NAMALWA (cell line): ENCODE measurements at regions not wholly inside any gene's neighbourhood (a gene's known extent, or its start where the extent isn't known, plus 50 kb on each side); places are given as distances from the start of the nearest gene placed in this dataset.

Experiments used
- DNase-seq: peaks from one replicate; pipeline ENCODE4 v3.0.0-alpha.2; 2015; ENCODE audit warnings: low spot score

GRCh38 chr6:87851674-87852299 lies 149.8 kb upstream of the AKIRIN2 start:
- DNase-seq: no peak

GRCh38 chr6:87848616-87849015 lies 146.6 kb upstream of the AKIRIN2 start:
- DNase-seq: no peak

- no peak for DNase-seq
Observed at GRCh38 chr6:87847830-87848210, 145.8 kb upstream of the AKIRIN2 start.

GRCh38 chr6:87847135-87847829 lies 145.2 kb upstream of the AKIRIN2 start:
- DNase-seq: no peak

GRCh38 chr6:87846434-87846833 lies 144.4 kb upstream of the AKIRIN2 start:
- DNase-seq: no peak

- no peak for DNase-seq
Observed at GRCh38 chr6:87840324-87840723, 138.3 kb upstream of the AKIRIN2 start.

DNA sequence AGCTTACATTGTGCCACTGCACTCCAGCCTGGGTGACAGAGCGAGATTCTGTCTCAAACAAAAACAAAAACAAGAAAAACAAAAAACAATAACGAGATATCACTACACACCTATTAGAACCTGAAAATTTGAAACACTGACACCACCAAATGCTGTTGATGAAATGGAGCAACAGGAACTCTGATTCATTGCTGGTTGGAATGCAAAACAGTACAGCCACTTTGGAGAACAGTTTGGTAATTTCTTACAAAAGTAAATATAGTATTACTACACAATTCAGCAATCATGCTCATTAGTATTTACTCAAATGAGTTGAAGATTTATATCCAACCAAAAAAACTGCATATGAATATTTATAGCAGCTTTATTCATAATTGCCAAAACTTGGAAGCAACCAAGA lies 135.8 kb upstream of the AKIRIN2 start:
- DNase-seq: no peak

GRCh38 chr6:87837444-87837843 lies 135.4 kb upstream of the AKIRIN2 start:
- no peak for DNase-seq

DNA sequence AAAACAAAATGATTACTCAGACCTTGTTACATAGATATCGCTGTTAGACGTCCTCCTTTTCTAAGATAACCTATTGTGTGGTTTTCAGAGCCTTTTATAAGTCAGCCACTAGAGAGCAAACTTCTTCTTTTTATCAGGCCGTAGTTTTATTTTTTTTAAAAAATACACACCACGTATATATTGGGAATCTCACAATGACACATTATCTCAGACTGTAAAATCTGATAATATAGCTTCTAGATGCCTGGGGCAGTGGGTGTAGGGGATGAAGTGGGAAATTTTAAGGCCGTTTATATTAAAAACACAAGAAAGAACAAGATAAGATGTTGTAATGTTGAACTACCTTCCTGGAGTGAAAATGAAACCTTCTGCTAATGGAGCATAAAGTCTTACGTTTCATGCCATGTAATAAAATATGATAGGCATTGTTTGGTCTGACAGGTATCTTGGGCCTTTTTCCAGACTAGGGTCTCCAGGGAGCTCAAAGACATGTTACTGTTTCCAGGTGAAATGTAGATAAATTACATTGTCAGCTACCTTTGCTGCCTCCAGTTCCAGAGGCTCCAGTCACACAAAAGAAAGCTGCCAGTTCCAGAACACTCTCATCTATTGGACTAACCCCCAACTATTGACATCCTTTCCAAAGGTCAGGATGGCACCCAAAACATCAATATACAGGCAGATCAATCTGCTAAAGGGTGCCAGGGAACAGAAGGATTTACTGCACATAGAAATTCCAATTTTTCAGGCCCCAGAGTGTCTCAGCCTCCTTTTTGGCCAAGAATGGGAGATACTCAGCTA lies 130.2 kb upstream of the AKIRIN2 start:
- DNase-seq: peak; percentile 80

DNA sequence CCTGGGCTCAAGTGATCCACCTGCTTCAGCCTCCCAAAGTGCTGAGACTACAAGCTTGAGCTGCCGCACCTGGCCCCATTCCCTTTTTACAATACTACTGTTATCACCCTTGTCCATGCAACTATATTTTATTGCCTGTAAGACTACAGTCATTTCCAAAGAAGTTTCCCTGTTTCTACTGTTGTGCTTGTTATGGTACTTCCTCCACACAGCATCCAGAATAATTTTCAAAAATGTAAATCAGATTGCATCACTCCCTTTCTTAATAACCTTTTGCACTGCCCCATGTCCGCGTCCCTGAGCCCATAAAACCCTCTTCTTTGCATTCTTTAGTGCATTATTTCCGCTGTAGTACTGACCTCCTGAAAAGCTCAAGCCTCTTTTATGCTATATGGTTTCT lies 128.9 kb upstream of the AKIRIN2 start:
- peak; percentile 46 for DNase-seq

- no peak for DNase-seq
Observed at GRCh38 chr6:87829622-87830121, 127.6 kb upstream of the AKIRIN2 start.

DNA sequence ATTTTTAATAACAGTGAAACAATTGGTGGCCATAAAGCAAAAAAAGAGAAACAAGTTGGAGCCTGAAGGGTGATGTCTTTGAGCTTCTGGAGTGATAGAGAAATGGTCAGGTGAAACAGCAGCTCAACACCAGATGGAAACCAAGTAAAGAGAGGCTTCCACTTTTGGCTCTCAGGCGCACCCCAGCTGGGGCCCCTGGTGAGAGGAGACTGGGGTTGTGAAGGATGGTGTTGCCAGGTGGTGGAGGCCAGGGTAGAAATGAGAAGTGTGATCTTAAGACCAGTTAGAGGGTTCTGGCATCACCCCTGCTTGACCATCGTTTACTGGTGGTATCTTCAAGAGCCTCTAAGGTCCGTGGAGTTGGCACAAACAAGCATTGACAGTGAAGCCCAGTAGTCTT lies 126.0 kb upstream of the AKIRIN2 start:
- peak; percentile 63 for DNase-seq

DNA sequence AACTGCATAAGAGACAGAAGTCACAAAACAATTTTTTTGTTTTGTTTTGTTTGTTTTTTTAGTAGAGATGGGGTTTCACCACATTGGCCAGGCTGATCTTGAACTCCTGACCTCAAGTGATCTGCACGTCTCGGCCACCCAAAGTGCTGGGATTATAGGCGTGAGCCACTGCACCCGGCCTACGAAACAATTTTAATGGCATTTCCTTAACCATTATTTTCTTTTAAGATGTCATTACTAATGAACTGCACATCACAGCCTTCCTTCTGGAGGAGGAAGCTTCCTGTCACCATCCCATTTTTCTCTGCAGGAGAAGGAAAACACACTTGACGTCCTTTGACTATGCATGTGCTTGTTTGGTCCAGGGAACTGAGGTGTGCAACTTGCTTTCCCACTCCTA lies 125.3 kb upstream of the AKIRIN2 start:
- no peak for DNase-seq

- DNase-seq: no peak
Observed at GRCh38 chr6:87826424-87826823, 124.4 kb upstream of the AKIRIN2 start.

- DNase-seq: peak; percentile 56
Observed at GRCh38 chr6:87825821-87826221, 123.8 kb upstream of the AKIRIN2 start.

- DNase-seq: no peak
Observed at GRCh38 chr6:87824958-87825491, 123.0 kb upstream of the AKIRIN2 start.

- DNase-seq: no peak
Observed at GRCh38 chr6:87822011-87822410, 120.0 kb upstream of the AKIRIN2 start.

- DNase-seq: no peak
Observed at GRCh38 chr6:87820343-87820984, 118.4 kb upstream of the AKIRIN2 start.

GRCh38 chr6:87817183-87817582 lies 115.2 kb upstream of the AKIRIN2 start:
- DNase-seq: no peak

DNA sequence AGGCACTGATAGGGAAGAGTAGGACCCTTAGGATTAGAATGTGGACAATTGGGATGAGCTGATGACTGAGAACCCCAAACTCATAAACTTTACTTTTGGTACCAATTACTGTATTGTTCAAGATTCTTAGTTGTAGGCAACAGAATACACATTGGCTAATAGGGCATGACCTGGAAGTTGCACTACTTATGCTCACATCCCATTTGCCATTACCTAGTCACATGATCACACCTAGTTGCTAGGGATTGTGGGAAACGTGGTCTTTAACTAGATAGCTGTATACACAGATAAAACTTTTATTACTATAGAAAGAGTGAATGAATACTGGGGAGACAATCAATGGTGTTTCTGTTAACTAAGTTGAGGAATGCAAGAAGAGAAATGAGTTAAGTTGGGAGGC lies 113.4 kb upstream of the AKIRIN2 start:
- no peak for DNase-seq

DNA sequence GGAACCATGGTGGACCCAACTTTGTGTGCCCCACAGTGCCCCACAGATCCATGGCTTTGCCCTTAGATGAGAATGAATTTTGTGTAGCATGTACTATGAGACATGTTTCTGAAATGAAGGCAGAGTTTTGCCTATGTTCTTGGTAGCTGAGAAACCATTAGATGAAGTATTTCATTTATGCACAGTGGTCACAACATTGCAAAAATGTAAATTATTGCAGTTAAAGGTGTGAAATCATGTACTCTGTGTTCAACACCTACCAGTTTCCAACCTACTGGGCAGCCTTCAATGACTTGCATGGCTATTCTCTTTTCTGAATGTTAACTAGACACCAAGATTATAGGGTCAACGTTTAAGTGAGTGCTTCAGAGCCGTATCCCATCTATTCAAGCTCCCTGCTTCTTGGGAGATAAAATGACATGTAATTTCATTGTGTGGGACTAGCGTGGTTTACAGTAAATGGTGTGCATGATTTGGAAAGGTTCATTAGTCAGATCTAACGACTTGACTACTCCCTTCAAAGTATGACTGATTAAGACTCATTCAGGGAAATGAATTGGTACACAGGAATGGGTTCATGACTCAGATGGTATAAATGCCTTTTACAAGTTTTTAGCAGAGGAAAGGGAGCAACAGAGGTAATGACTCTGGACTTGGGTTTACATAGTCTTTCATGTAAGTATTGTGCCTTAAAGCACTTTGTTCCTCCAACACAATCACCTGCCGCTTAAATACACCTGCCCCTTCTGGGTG lies 106.1 kb upstream of the AKIRIN2 start:
- no peak for DNase-seq
